Epithelial cell of esophagus (primary cell): ENCODE measurements at regions not wholly inside any gene's neighbourhood (a gene's known extent, or its start where the extent isn't known, plus 50 kb on each side); places are given as distances from the start of the nearest gene placed in this dataset.
A peak's percentile ranks its signal among the peaks of the same experiment; 100 is the strongest.

Experiments used
- DNase-seq: peaks from one replicate; pipeline ENCODE4 v3.0.0; 2010; ENCODE audit warnings: low read depth
- H3K4me3 ChIP-seq: 2 replicates; pipeline ENCODE4 v1.5.1; 2011; ENCODE audit warnings: mild to moderate bottlenecking, low read length, control low read depth
- TF ChIP-seq, protein P1 (sequence below): IDR thresholded peaks from 2 replicates; pipeline ENCODE4 v1.5.1; 2011; ENCODE audit warnings: low read depth, mild to moderate bottlenecking, low read length, control low read depth, inconsistent platforms; ENCODE audit not compliant: insufficient read depth; ENCODE audit errors: missing control alignments

DNA sequence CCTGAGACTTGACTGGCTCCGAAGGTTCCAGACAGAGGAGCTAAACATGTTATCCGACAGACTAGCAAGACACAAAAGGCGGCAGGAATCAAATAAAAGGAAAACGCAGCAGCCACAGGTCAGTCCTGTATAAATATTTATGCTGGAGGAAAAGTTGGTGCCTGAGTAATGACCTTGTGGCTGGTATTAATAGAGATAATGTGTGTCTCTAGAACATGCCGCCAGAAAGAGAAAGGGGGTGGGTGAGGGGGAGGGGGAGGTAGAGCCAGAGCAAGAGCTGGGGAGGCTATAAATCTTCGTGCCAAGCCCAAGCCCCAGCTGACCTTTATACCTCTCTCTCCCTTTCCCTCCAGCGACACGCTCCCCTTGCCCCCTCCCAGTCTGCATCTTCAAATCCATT is 590.4 kb downstream of the MED13L start:
- TF ChIP-seq, protein P1, sequence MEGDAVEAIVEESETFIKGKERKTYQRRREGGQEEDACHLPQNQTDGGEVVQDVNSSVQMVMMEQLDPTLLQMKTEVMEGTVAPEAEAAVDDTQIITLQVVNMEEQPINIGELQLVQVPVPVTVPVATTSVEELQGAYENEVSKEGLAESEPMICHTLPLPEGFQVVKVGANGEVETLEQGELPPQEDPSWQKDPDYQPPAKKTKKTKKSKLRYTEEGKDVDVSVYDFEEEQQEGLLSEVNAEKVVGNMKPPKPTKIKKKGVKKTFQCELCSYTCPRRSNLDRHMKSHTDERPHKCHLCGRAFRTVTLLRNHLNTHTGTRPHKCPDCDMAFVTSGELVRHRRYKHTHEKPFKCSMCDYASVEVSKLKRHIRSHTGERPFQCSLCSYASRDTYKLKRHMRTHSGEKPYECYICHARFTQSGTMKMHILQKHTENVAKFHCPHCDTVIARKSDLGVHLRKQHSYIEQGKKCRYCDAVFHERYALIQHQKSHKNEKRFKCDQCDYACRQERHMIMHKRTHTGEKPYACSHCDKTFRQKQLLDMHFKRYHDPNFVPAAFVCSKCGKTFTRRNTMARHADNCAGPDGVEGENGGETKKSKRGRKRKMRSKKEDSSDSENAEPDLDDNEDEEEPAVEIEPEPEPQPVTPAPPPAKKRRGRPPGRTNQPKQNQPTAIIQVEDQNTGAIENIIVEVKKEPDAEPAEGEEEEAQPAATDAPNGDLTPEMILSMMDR = no peak
- H3K4me3 ChIP-seq = no peak overlapping the region
- no peak for DNase-seq

DNA sequence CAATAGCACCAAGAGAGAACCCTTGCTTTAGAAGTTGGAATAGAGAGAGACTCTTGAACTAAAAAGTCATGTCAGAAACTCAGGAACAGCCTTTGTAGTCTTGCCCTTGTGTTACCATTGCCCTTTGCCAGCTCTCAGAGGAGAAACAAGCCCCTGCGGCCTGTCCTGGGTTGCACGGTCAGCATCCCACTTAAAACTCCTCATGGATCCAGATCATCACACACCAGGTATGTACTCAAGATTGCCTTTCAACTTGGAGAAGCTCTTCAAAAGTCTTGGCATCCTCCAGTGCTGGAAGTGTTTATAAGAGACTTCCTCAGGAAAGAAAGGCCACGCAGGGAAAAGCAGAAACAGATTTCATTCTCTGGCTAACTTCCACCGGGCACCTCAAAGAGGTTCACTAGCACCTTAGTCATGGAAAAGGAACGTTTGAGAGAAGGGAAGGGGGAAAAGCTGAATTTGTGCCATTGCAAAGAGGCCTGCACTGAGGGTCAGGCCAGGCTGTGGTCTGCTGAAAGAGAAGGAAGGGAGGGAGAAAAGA is 594.2 kb downstream of the MED13L start:
- DNase-seq = no peak
- TF ChIP-seq, protein P1 = no peak
- no peak overlapping the region for H3K4me3 ChIP-seq

DNA sequence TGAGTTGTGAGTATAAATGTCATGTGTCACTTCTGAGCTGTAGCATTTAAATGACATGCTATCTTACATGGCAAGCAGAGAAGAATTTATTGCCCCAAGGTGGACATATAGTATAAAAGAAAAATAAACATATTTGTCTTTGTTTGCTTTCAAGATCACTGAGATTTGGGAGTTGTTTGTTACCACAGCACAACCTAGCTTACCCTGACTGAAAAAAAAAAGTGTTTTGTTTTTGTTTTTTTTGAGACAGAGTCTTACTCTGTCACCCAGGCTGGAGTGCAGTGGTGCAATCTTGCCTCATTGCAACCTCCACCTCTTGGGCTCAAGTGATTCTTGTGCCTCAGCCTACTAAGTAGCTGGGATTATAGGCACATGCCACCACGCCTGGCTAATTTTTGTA is 596.5 kb downstream of the MED13L start:
- TF ChIP-seq, protein P1 = no peak
- H3K4me3 ChIP-seq = no peak overlapping the region
- no peak for DNase-seq

DNA sequence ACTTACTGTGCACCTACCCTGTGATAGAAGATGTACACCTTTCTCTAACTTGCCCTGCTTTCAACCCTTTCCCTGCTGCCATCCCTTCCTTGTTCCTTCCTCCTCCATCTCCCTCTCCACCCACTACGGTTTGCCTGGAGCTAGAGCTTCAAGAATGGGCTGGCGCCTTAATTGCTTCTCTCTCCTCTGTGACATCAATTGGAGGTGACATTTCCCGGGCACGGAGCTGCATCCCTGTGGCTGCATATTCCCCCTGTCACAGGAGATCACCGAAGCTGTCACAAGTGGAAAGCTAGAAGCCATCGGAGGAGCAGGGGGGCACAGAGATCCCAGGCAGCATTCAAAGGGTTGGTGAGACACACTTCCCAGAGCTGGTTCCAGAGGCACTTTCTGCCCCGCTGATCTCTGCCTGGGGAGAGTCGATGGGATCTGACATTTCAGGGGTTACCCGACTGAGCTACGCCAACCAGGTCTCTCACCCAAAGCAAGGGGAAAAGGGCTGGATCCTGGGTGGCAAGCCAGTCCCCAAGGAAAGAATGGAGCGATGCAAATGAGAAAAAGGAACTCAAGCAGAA is 604.9 kb downstream of the MED13L start:
- H3K4me3 ChIP-seq = no peak overlapping the region
- DNase-seq = no peak
- TF ChIP-seq, protein P1 = no peak

DNA sequence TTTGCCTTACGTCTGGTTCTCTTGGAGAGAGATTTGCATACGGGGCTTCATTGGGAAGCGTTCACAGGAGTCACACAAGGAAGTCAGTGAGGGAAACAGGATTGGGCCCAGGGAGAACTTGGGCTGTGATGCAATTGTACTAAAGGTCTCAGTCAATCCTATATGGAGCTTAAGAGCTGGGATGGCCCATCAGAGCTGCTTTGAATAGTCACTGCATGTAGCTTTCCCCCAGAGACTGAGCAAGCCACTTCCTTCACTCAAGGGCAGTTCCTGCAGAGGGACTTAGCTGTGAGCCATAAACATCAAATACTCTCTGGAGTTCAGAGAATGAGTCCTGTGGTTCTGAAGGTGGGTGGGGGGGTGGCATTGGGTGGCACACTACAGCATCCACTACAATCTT is 605.4 kb downstream of the MED13L start:
- peak; percentile 5 for DNase-seq
- H3K4me3 ChIP-seq = no peak overlapping the region
- TF ChIP-seq, protein P1 = no peak

DNA sequence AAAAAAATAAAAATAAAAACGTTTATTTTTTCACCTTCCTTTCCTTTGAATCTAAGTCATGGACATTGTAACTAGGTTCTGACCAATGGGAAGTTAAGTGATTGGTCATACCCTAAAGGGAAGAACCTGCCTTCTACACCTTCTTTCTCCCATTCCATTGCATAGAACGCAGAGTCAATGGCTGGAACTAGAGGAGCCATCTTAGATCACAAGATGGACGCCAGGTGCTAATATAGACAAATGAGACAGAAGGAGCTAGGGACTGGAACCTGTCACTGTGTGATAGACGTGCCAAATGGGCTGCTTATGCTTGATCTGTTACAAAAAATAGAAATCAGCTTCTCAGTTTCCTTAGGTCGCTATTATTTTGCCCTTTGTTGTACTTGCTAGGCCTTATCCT is 606.6 kb downstream of the MED13L start:
- TF ChIP-seq, protein P1 = no peak
- no peak overlapping the region for H3K4me3 ChIP-seq
- DNase-seq = no peak

DNA sequence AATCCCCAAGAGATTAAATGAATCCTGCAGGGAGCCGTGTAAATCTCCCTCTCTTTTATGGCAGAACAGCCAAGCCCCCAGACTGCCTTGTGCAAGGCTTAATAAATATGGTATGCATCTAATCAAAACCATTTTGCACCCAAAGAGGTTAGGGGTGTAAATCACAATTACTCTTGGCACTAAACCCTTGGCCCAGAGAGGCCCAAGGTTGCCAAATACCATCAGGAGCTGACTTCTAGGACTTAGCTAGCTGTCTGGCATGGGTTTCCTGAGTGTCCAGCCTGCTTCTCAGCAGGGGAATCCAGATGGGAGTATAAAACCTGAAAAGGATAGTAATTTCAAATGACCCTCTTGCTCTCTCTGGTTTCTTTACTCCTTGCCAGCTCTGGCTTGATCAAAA is 610.4 kb downstream of the MED13L start:
- no peak for DNase-seq
- no peak overlapping the region for H3K4me3 ChIP-seq
- TF ChIP-seq, protein P1 = no peak
